ENCODE measurements at regions not wholly inside any gene's neighbourhood (a gene's known extent, or its start where the extent isn't known, plus 50 kb on each side); places are given as distances from the start of the nearest gene placed in this dataset.

GRCh38 chr3:18044971-18045880 lies 302.8 kb upstream of the TBC1D5 start:
- DNase-seq: no peak

GRCh38 chr3:18044191-18044590 lies 301.8 kb upstream of the TBC1D5 start:
- DNase-seq: no peak

GRCh38 chr3:18036450-18036815 lies 294.0 kb upstream of the TBC1D5 start:
- no peak for DNase-seq

- no peak for DNase-seq
Measured at GRCh38 chr3:18035641-18036449, 293.4 kb upstream of the TBC1D5 start.

- no peak for DNase-seq
Measured at GRCh38 chr3:18033581-18034108, 291.2 kb upstream of the TBC1D5 start.

- no peak for DNase-seq
Measured at GRCh38 chr3:18030371-18030870, 288.0 kb upstream of the TBC1D5 start.

- peak in 1 of 3 donors; percentile 8 for DNase-seq
Measured at GRCh38 chr3:18027161-18027939, 284.9 kb upstream of the TBC1D5 start.

GRCh38 chr3:18024715-18025114 lies 282.3 kb upstream of the TBC1D5 start:
- DNase-seq: no peak

- no peak for DNase-seq
Measured at GRCh38 chr3:18019161-18019495, 276.7 kb upstream of the TBC1D5 start.

GRCh38 chr3:18018491-18019160 lies 276.2 kb upstream of the TBC1D5 start:
- DNase-seq: no peak

GRCh38 chr3:18016366-18016765 lies 273.9 kb upstream of the TBC1D5 start:
- no peak for DNase-seq

- no peak for DNase-seq
Measured at GRCh38 chr3:18012933-18013332, 270.5 kb upstream of the TBC1D5 start.

GRCh38 chr3:18012436-18012835 lies 270.0 kb upstream of the TBC1D5 start:
- DNase-seq: no peak

- DNase-seq: no peak
Measured at GRCh38 chr3:18011387-18011786, 269.0 kb upstream of the TBC1D5 start.

- no peak for DNase-seq
Measured at GRCh38 chr3:18010001-18010400, 267.6 kb upstream of the TBC1D5 start.

GRCh38 chr3:18008706-18009368 lies 266.4 kb upstream of the TBC1D5 start:
- peak in 1 of 3 donors; percentile 18 for DNase-seq

GRCh38 chr3:18007980-18008379 lies 265.5 kb upstream of the TBC1D5 start:
- no peak for DNase-seq

- no peak for DNase-seq
Measured at GRCh38 chr3:17995769-17996168, 253.3 kb upstream of the TBC1D5 start.

- no peak for DNase-seq
Measured at GRCh38 chr3:17994167-17994566, 251.7 kb upstream of the TBC1D5 start.

- DNase-seq: no peak
Measured at GRCh38 chr3:17990390-17990789, 248.0 kb upstream of the TBC1D5 start.

- no peak for DNase-seq
Measured at GRCh38 chr3:17986348-17986816, 244.0 kb upstream of the TBC1D5 start.

All from muscle of back (tissue), 3 donors.